HS-5 (cell line): ENCODE measurements at regions not wholly inside any gene's neighbourhood (a gene's known extent, or its start where the extent isn't known, plus 50 kb on each side); places are given as distances from the start of the nearest gene placed in this dataset.
"Not testable (repeated sequence)": the region's sequence is repeated elsewhere in the genome, so short reads cannot be mapped to it uniquely, and the experiment has no call there.

ENCODE experiments used
- DNase-seq: peaks from one replicate; pipeline ENCODE4 v3.0.0-alpha.2; 2012; ENCODE audit warnings: low read depth

- no peak for DNase-seq
Observed at GRCh38 chr3:23100106-23100505, 103.0 kb upstream of the UBE2E2 start.

DNA sequence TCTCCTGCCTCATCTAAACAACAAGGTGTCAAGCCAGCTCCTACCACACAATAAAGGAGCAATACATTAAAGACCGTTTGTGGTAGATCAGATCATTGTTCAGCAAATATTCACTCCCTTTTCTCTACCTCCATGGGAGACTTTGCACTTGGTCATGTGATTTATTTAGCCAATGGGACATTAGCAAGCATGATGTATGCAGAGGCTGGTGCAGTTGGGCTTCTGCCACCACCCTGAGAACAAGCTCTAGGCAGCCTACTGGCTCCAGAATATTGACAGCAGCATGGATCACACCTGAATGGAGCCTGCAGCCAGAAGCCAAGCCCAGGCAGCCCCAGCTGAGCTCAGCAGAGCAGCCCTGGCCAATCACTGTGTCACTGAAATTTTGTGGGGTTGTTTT, 99.4 kb upstream of the UBE2E2 start:
- no peak for DNase-seq

GRCh38 chr3:23105048-23105447, 98.1 kb upstream of the UBE2E2 start:
- no peak for DNase-seq

DNA sequence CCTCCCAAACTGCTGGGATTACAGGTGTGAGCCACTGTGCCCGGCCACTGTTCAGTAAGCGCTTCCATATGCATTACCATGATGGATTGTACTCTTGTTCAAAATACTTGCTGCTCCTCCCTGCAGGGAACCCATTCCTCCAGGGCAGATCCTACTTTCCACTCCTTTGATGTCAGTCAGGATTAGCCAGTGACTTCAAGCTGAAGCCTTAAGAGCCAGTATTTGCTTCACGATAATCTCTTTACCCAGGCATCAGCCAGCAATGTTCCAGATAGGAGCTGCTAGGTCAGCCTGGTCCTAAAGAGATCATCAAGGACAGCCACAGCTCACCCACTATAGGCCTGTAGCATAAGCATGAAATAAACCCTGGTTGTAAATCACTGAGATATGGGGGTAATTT, 96.5 kb upstream of the UBE2E2 start:
- no peak for DNase-seq

- no peak for DNase-seq
Observed at GRCh38 chr3:23107221-23107620, 95.9 kb upstream of the UBE2E2 start.

DNA sequence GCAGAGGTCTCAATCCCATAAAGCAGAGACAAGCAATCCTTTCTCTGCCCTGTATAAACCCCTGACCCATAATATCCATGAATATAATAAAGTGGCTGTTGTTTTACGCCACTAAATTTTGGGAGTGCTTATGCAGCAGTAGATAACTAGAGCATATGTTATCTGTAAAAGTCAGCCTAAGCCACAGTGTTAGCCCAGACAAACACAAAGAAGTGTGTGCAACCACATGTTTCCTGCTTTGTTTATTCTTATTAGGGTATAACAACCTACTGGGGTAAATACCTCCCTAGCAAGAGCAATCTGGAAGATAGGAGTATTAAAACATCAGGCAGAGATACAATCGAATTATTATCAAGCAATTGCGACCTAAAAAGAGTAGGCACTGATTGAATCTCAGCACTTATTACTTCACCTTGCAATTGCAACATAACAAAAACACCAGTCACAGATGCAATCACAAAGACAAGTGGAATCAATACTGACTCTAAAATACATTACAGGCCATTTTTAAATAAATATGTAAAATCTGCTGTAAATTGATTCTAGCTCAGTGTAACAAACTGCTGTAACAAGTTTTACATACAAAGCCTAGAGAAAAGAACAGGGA, 94.6 kb upstream of the UBE2E2 start:
- no peak for DNase-seq

- no peak for DNase-seq
Observed at GRCh38 chr3:23111286-23111685, 91.8 kb upstream of the UBE2E2 start.

DNA sequence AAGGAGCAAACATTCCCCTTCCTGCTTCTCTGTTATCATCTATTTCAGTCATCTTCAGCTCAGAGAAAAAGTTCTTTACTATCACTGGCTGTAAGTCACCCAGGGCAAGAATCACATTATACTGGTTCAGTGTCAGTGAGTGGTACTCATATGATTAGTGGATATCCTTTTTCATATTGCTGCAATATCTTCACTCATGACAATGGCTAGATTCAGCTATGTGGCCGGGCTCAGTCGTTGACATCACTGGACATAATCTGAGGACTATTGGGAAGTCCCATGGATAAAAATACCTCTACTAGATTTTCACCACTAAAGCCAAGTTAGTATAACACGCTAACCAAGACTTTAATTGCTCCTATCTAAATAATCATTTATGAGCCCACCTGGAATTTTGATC, 91.3 kb upstream of the UBE2E2 start:
- DNase-seq, result no peak

- no peak for DNase-seq
Observed at GRCh38 chr3:23112491-23112890, 90.6 kb upstream of the UBE2E2 start.

GRCh38 chr3:23113455-23114171, 89.5 kb upstream of the UBE2E2 start:
- DNase-seq, result peak; percentile 48

DNA sequence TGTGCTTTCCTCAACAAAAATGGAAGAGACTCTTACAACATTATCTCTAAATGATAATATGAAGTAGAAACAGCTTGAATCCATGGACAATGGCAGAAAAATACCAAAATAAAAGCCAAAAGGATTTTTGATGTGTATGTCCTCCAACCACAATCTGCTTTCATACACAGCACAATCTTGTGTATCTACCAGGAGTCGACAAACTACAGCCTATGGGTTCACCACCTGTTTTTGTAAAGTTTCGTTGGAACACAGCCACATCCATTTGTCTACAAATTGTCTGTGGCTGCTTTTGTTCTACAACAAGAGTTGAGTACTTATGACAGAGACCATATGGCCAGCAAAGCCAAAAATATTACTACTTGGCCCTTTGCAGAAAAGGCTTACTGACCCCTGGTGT, 88.7 kb upstream of the UBE2E2 start:
- no peak for DNase-seq

DNA sequence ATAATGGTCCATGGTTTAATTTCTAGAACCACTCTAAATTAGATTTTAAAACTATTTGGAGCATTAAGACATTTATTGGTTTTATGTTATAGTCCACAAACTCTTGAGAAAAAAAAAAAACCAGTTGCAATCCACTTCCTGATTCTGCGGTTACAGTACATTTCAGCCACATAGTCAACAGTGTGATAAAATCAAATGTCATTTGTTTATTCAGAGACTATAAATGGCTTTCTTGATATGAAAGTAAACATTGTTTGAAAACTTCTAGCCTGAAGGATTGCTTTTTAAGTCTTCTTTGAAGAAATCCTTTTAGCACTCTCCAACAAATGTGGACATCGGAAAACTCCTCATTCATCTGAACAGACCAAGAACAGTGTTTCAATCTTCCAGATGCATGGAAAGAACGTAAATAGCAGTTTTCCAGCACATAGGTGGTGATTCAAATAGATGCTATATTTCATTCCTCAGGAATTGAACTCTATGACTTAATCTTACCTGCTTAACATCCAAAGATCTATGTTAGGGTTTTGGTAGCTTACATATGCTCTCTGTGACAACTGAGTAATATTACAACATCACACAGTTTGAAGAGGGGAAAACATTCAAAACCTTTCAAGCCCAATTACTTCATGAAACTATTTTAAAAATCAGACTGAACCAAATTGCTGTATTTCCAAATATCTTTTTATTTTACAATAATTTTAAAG, 87.8 kb upstream of the UBE2E2 start:
- DNase-seq, result no peak

GRCh38 chr3:23116081-23116837, 86.9 kb upstream of the UBE2E2 start:
- no peak for DNase-seq

GRCh38 chr3:23117856-23118255, 85.3 kb upstream of the UBE2E2 start:
- no peak for DNase-seq

- no peak for DNase-seq
Observed at GRCh38 chr3:23127196-23127595, 75.9 kb upstream of the UBE2E2 start.

DNA sequence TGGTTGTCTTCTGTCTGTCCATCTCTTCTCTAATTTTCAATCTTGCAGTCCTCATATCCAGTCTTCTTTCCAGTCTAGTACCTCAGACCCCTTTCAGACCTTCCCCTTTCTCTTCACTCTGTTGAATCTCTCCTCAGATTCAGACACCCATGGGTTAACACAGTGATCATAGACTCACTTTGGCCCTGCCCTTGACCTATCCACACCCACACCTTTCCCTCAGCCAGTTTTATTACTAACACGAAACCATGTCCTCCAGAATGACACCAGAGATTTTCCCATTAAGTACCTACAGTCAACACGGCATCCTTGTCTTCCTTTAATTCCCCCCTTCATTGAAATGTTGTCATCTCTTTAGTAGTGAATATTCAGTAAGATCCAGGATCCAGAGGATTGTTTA, 74.5 kb upstream of the UBE2E2 start:
- DNase-seq, result no peak

- no peak for DNase-seq
Observed at GRCh38 chr3:23129117-23129516, 74.0 kb upstream of the UBE2E2 start.

DNA sequence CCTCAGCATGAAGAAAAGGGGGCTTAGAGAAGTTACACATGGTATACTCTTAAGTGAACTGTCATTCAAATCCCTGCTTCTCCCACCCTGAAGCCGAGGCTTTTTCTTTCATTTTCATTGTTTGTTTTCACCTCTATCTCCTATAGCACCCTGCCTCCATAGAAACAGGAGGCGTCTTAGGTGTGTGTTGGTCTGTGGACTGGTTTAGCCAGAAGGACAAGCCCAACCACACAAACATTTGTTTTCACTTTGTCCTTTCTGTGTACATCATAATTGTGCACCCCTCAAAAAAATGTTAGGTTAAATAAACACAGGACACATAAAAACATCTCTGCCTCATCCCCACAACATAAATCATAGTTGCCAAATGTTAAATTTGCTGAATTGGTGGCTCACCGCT, 73.3 kb upstream of the UBE2E2 start:
- no peak for DNase-seq

DNA sequence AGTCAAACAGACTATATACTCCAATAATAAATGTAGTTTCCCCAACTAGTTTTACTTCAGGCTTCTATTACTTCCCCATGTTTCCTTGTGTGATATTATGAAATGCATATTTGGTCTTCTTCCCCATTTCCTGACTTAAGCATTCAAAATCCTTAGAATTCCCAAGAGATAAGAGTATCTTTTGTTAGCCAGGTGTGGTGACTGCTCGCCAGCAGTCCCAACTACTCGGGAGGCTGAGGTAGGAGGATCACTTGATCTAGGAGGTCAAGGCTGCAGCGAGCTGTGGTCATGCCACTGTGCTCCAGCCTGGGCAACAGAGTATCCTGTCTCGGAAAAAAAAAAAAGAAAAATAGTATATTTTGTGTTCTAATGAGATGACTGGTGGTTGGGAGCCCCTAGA, 72.7 kb upstream of the UBE2E2 start:
- no peak for DNase-seq

DNA sequence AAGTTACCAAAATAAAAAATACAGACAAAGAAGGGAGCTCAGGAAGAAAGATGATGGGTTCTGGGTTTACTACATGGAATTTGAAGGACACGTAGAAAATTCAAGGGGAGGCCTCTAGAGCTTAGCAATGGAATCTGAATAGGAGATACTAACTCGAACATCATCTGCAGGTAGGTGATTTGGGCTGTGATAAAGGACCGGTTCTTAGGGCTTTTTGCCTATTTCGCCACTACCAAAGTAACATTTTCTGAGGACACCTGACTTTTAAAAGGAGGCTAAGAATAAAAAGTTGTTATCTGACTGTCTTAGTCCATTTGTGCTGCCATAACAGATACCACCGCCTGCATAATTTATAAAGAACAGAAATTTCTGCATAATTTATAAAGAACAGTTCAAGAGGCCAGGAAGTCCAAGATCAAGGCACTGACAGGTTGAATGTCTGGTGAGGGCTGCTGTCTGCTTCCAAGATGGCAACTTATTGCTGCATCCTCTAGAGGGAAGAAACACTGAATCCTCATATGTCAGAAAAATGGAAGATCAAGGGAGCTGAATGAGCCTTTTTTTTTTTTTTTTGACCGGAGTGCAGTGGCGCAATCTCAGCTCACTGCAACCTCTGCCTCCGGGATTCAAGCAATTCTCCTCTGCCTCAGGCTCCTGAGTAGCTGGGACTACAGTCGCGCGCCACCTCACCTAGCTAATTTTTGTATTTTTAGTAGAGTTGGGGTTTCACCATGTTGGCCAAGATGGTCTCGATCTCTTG, 67.9 kb upstream of the UBE2E2 start:
- DNase-seq, result no peak

DNA sequence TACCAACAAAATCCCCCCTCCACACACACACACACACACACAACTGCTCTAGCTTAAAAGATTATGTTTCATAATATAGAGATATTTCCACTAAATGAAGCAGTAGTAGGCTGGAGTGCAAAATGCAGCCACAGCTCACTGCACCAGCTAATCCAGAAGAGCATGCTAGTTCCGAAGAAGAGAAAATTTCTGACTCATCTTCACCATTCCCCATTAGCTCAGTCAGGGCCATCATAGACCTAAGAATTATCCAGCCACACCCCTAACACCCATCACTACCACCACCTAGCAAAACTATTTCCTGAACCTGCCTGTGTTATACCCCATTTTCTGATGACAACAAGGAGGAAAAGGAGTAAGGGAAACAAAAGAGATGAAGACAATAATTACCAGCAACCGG, 67.1 kb upstream of the UBE2E2 start:
- DNase-seq, result no peak

GRCh38 chr3:23144051-23144450, 59.1 kb upstream of the UBE2E2 start:
- not testable (repeated sequence) for DNase-seq
